Right forelimb (tissue), 1 donor: ENCODE measurements at regions not wholly inside any gene's neighbourhood (a gene's known extent, or its start where the extent isn't known, plus 50 kb on each side); places are given as distances from the start of the nearest gene placed in this dataset.
"Not testable (repeated sequence)": the region's sequence is repeated elsewhere in the genome, so short reads cannot be mapped to it uniquely, and the experiment has no call there.

ENCODE experiments used
- DNase-seq: peaks from one replicate; pipeline ENCODE4 v3.0.0-alpha.2; 2018

DNA sequence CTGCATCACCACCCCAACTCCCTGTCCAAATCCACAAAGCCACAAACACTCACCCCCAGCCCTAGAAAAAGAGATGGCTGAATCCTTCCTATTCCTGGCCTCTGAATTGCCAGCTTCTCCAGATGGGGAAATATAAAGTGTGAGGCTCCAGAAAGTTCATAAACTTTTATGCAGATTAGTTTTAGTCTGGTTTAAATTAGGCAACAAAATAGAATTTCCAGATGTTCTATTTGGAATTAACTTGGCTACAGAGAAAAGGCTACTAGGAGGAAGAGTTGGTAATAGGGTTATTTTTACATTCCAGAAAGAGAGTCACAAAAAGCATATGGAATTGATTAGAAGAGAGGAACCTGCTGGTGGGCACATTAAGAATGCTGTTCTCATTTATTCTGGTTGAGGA is 56.0 kb downstream of the EN1 start:
- no peak for DNase-seq

DNA sequence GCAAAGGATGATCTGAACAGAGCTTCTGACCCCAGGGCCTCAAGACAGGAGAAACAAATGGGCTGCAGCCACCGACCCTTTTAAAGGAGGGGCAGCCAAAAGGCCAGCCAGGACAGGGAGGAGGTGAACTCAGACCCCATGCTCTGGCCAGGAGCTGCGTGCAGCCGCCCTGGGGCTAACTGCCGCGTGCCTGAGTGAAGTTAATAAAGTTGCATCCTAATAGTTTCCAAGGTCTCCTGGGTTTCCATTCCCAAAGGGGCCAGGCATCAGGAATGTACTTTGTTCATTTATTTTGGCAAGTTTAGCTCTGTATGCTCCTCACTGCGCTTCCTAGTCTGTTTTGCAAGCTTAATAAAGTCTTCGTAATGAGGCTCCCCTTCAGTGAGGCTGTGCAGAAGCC is 60.7 kb downstream of the EN1 start:
- no peak for DNase-seq

DNA sequence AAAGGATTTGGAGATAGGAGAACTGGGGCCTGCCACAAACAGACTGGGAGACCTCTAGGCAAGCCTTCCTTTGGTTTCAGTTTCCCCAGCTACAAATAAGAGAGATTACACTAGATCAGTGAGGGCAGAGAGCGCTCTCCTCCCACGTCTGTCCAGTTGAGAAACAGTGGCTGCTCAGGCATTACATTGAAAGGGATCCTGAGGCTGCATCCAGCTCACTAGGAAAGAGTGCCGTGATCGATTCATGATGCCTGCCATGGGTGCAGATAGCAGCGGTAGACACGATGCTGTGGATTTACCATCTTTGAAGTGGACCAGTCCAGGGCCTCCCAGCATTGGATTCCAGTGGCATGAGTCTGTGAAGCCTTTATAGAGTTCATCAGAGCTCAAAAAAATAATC is 62.6 kb downstream of the EN1 start:
- no peak for DNase-seq

- DNase-seq: no peak
Observed at GRCh38 chr2:118779362-118779761, 68.1 kb downstream of the EN1 start.

DNA sequence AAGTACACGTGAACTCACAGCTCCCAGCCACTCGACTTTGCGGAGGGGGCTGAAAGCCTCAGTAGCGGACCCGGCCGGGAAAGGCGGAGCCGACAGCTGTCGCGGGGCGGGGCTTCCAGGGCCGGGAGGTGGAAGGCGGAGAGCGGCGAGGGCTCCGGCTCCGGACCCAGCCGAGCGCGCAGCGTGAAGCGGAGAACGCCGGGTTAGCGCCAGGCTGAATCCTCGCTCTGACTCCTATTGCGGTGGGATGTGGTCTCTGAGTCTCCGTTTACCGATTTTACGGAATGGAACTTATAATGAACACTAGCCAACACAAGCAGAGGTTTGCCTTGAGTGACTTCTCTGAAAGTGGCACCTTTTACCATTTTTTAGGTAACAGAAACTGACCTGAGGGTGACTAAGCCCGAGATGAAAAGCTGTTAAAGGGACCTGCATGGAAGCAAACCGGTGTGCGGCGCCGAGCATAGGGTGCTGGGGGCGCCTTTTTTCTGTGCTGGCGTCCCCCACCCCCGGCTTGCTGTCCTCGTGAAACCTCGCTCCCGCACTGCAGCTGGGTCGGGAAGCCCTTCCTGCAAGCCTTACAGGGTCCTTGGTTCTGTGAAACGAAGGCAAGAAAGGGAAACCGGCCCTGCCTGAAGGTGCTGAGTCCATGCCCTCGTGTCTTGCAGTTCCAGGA is 72.9 kb downstream of the EN1 start:
- peak; percentile 79 for DNase-seq

- no peak for DNase-seq
Observed at GRCh38 chr2:118773826-118774225, 73.6 kb downstream of the EN1 start.

DNA sequence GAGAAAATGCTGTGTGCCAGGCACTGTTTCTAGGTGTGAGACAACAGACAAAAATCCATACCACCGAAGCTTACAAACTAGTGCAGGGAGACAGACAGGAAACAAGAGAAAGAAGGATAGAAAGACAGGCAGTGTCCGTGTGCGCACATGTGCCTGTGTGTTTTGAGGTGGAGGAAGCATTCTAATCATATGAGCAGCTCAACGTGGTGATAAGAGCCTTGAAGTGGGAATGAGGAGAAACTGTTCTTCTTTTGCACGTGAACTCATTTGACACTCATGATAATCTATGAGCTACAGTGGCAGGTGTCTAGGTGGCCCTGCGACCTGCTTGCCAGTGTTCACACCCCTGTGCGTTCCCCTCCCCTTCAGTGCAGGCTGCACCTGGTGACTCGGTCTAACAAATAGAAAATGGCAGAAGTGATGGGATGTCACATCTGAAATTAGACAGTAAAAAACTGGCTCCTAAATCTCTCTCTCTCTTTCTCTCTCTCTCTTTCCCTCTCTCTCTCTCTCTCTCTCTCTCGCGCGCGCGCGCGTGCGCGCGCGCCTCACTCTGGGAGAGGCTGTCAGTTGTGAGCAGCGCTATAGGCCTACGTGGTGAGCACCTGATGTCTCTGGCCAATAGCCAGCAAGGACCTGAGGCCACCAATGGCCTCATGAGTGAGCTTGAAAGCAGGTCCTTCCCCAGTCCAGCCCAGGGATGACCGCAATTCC is 74.8 kb downstream of the EN1 start:
- no peak for DNase-seq

DNA sequence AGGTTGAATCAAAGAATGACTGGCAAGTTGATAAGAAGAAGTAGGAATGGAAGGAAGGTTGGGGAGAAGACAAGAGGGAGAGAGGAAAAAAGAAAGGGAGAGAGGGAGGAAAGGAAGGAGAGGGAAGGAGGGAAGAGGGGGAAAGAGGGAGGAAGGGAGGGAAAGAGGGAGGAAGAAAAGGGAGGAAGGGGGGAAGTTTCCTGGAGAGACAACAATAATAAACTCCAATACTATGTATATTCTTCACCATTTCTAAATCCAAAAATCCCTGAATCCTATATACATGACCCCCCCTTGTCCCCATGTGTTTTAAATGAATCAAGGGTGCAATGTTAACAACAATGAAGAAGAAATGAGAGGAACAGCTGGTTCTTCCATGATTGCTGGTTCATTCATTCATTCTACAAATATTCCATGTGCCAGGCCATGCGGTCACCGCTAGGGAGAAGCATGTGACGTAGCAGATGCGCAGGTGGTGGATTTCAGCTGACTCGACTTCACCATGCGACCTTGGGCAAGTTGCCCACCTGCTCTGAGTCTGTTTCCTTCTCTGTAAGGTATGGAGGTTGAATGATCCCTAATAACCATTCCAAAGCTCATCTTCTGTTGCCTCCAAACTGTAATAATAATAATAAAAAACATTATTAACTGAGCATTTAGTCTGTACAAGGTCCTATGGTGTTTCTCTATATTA is 77.6 kb downstream of the EN1 start:
- no peak for DNase-seq

GRCh38 chr2:118766871-118767270 is 80.6 kb downstream of the EN1 start:
- DNase-seq: no peak

DNA sequence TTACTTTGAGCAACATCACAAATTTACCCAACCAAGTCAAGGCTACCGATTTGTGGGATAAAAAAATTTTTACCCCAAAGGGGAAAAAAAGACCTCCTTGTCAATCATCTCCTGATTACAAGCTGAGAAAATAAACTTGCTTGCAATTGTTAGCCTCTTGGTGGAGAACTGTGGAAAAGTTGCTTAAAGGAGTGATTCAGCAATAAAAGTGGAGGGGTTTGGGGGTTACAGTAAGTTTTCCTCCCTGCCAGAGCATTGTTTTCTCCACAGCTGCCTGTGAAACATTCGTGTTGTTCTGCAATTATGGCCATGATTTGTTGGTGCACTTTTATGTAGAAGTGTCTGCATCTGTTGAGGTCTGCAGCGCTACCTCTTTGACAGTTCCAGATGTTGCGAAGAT is 82.6 kb downstream of the EN1 start:
- no peak for DNase-seq

DNA sequence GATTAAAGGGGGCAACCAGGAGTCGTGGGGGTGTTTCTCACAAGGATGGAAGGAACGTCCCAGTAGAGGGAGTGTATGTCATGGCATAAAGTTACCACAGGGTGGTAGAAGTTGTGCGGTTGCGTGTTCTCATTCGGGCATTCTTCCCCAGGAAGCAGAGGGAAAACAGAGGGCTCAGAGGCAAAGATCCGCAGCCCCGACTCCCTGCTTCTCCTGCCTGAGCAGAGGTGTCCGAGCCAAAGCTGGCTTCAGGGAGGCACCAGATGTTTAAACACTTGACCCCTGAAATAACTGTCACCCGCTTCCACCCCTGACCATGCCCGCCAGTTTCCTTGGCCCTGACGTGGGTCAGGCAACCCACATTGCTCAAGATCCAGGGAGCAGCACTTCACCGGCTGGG is 83.7 kb downstream of the EN1 start:
- DNase-seq: no peak

DNA sequence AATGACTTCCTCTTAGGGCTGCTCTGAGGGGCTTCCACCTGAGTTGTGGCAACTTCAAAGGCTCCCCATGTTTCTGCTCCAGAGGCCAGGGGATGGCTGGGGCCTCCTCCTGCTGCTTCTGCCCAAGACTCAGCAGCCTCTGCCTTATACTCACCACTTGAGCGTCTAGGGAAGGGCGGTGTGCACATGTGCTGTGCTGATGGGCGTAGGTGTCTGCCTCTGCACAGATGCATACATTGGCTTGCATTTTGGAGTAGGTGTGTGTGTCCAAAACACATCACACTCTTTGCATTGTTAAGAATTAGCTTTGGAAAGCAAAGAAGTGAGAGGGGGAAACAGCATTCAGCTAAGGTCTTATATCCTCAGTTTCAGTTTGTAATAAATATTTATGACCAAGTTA is 85.2 kb downstream of the EN1 start:
- no peak for DNase-seq

DNA sequence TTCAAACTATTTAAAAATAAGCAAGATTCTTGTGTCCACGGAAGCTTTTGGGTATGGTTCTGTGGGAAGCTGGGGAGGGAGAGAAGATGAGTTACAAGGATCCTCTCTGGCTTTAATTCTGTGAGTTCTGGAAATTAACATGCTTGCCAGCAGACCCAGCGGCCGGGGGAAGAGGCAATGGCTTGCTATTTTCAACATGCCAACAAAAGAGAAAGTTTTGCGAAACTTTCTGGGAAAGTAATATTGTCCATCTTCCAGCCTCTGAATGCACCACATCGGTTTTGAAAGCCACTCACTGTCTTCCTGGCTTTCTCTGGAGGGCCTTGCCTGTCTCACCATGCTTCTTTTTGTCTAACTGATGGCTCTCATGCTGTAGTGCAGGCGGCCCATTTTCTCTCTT is 85.7 kb downstream of the EN1 start:
- no peak for DNase-seq

DNA sequence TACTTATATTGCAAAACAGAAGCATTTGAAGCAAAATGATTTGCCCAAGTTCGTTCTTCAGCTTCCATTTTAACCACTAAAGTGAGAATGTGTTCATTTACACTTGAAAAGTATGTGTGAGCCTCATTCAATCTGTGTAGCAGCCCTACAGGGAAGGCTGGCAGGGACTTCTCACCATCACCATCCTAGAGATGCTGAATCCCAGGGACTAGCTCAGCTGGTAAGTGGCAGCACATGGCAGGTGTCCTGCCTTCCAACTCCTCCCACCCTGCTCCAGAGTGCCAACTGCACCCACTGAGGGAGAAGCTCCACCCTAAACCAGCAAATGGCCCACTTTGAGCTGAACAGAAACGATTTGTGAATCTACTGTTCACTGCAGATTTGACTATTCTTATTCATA is 91.5 kb downstream of the EN1 start:
- no peak for DNase-seq

DNA sequence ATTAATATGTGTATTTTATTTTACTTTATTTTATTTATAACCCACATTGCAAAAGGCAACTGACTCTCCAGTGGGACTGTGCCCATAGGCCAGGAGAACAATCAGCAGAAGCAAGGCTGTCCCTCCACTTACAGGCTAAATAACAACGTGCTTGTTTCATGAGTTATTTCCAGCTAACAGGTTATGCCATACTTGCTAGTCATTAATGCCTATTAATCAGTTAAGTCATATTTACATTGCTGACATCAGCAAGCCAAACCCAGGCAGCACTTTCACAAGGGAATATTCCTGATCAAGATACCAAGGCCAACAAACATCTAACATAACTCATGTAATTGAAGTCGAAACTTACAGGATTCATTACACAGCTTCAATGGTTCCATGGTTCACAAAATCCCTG is 92.1 kb downstream of the EN1 start:
- DNase-seq: no peak

GRCh38 chr2:118752762-118753429 is 94.6 kb downstream of the EN1 start:
- DNase-seq: no peak

- no peak for DNase-seq
Observed at GRCh38 chr2:118750959-118751565, 96.4 kb downstream of the EN1 start.

DNA sequence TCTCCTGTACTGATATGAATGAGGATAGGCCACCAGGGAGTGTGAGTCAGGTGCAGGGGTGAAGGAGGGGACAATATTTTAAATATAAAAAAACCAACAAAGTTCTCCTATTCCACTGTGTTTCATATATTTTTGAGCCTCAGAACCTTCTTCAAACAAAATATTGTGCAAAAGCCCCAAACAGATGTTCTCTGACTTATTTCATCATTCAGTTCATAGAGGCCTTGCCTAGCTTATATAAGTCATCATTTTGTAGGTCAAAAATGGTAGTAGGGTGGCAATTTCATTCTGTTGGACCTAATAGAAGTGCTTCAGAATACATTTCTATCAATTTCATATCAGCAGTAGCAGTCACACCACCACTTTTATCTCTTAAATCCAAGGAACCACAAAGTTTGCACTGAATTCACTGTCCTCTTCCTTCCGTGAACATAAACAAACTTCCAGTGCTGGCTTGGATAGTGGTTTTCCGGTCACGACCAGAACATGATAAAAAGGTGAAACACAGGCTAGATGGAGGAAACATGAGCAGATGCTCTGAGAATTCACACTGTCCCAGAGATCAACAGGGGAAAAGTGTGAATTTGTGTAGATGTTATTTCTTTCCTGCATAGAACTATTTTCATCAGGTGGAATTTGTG is 99.1 kb downstream of the EN1 start:
- no peak for DNase-seq

GRCh38 chr2:118747637-118748036 is 99.8 kb downstream of the EN1 start:
- no peak for DNase-seq

GRCh38 chr2:118747066-118747465 is 100.4 kb downstream of the EN1 start:
- DNase-seq: no peak

DNA sequence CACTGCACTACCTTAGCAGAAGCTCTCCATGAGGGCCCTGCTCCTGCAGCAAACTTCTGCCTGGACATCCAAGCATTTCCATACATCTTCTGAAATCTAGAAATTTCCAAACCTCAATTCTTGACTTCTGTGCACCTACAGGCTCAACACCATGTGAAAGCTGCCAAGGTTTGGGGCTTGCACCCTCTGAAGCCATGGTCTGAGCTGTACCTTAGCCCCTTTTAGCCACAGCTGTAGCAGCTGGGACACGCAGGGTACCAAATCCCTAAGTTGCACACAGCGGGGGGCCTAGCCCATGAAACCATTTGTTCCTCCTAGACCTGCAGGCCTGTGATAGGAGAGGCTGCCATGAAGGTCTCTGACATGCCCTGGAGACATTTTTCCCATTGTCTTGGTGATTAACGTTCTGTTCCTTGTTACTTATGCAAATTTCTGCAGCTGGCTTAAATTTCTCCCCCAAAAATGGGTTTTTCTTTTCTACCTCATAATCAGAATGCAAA is 102.7 kb downstream of the EN1 start:
- DNase-seq: not testable (repeated sequence)

GRCh38 chr2:118738524-118739308 is 108.7 kb downstream of the EN1 start:
- DNase-seq: no peak
